Smooth muscle cell (in vitro differentiated cells): ENCODE measurements at regions not wholly inside any gene's neighbourhood (a gene's known extent, or its start where the extent isn't known, plus 50 kb on each side); places are given as distances from the start of the nearest gene placed in this dataset.

Experiments used
- DNase-seq: peaks from one replicate; lab custom pipeline; 2025; ENCODE audit not compliant: unreplicated experiment; lab: John Stamatoyannopoulos, UW
- H2AFZ ChIP-seq: fragments of 200-600 bp; sonication (generic); 2 replicates; pipeline ENCODE4 v1.6.0; 2016; ENCODE audit warnings: antibody characterized with exemption, low read depth, mild to moderate bottlenecking
- H3F3A ChIP-seq: fragments of 200-600 bp; sonication (generic); 2 replicates; pipeline ENCODE4 v1.6.0; 2017; ENCODE audit warnings: antibody characterized with exemption, low read depth
- H3K27ac ChIP-seq: fragments of 200-600 bp; sonication (generic); 2 replicates; pipeline ENCODE4 v1.5.1; 2016; ENCODE audit warnings: low read depth, mild to moderate bottlenecking
- H3K27me3 ChIP-seq: fragments of 200-600 bp; sonication (generic); 2 replicates; pipeline ENCODE4 v1.6.1; 2016; ENCODE audit warnings: low read depth, mild to moderate bottlenecking
- H3K36me3 ChIP-seq: fragments of 200-600 bp; sonication (generic); 2 replicates; pipeline ENCODE4 v1.5.1; 2016; ENCODE audit warnings: low read depth
- H3K4me1 ChIP-seq: fragments of 200-600 bp; sonication (generic); 2 replicates; pipeline ENCODE4 v1.5.1; 2016; ENCODE audit warnings: low read depth
- H3K4me2 ChIP-seq: fragments of 200-600 bp; sonication (generic); 2 replicates; pipeline ENCODE4 v1.6.0; 2016; ENCODE audit warnings: mild to moderate bottlenecking
- H3K4me3 ChIP-seq: fragments of 200-600 bp; sonication (generic); 2 replicates; pipeline ENCODE4 v1.5.1; 2016; ENCODE audit warnings: mild to moderate bottlenecking
- H3K79me2 ChIP-seq: fragments of 200-600 bp; sonication (generic); 2 replicates; pipeline ENCODE4 v1.6.0; 2016; ENCODE audit warnings: low read depth, mild to moderate bottlenecking
- H3K9ac ChIP-seq: fragments of 200-600 bp; sonication (generic); 2 replicates; pipeline ENCODE4 v1.6.0; 2016; ENCODE audit warnings: low read depth
- H3K9me3 ChIP-seq: fragments of 200-600 bp; sonication (generic); replicated peaks from 2 replicates; pipeline ENCODE4 v1.5.1; 2016; ENCODE audit warnings: low read depth
- H4K20me1 ChIP-seq: fragments of 200-600 bp; sonication (generic); 2 replicates; pipeline ENCODE4 v1.6.0; 2016; ENCODE audit warnings: low read depth
- CTCF ChIP-seq: fragments of 200-600 bp; sonication (generic); IDR thresholded peaks from 2 replicates; pipeline ENCODE4 v1.5.1; 2017; ENCODE audit warnings: borderline replicate concordance, mild to moderate bottlenecking, antibody characterized with exemption; ENCODE audit not compliant: insufficient read depth, poor library complexity, severe bottlenecking
- WGBS: methylation state at CpG from one replicate; pipeline ENCODE4 v1.1.7; 2016; ENCODE audit warnings: low lambda C conversion rate; 5-methylcytosine and 5-hydroxymethylcytosine counted together

- H3K27ac ChIP-seq, result no peak overlapping the region
- no peaks in the 10 kb centered on the region for H3K79me2 ChIP-seq
- 90% methylated on average over 1 of the region's 1 CpG for WGBS
- no peaks in the 10 kb centered on the region for H3K9me3 ChIP-seq
- H3K4me1 ChIP-seq, result peaks cover 3% of the 10 kb centered on the region
- no peaks in the 10 kb centered on the region for H3K36me3 ChIP-seq
- H3K4me2 ChIP-seq, result no peak overlapping the region
- TF ChIP-seq CTCF, result no peak
- no peak overlapping the region for H3K9ac ChIP-seq
- H3F3A ChIP-seq, result no peaks in the 10 kb centered on the region
- no peak overlapping the region for H3K4me3 ChIP-seq
- H4K20me1 ChIP-seq, result no peaks in the 10 kb centered on the region
- H2AFZ ChIP-seq, result no peak overlapping the region
- no peak for DNase-seq
- no peaks in the 10 kb centered on the region for H3K27me3 ChIP-seq
Observed at GRCh38 chr17:71625330-71625729, 495.5 kb upstream of the SOX9 start.

- Histone ChIP-seq H3K4me2 (peak overlapping the region; percentile 15), H3K27me3 (no peaks in the 10 kb centered on the region), H2AFZ (no peak overlapping the region), H3K27ac (no peak overlapping the region), H3K79me2 (no peaks in the 10 kb centered on the region), H3K4me1 (peaks cover 9% of the 10 kb centered on the region), H3K9me3 (no peaks in the 10 kb centered on the region), H3K4me3 (no peak overlapping the region), H3K36me3 (no peaks in the 10 kb centered on the region), H4K20me1 (no peaks in the 10 kb centered on the region), H3K9ac (no peak overlapping the region), H3F3A (peaks cover 12% of the 10 kb centered on the region)
- TF ChIP-seq CTCF, result no peak
- DNase-seq, result no peak
- 24% methylated on average over 1 of the region's 1 CpG for WGBS
Observed at GRCh38 chr17:71628306-71628705, 492.5 kb upstream of the SOX9 start.

- H3K4me1 ChIP-seq, result peaks cover 9% of the 10 kb centered on the region
- no peaks in the 10 kb centered on the region for H3K36me3 ChIP-seq
- no peak for TF ChIP-seq CTCF
- no peak overlapping the region for H2AFZ ChIP-seq
- no peaks in the 10 kb centered on the region for H4K20me1 ChIP-seq
- H3K79me2 ChIP-seq, result no peaks in the 10 kb centered on the region
- H3K27ac ChIP-seq, result peak overlapping the region; percentile 69
- H3K9ac ChIP-seq, result no peak overlapping the region
- peaks cover 12% of the 10 kb centered on the region for H3F3A ChIP-seq
- H3K27me3 ChIP-seq, result no peaks in the 10 kb centered on the region
- H3K4me3 ChIP-seq, result no peak overlapping the region
- H3K9me3 ChIP-seq, result no peaks in the 10 kb centered on the region
- no peak for DNase-seq
- peak overlapping the region; percentile 56 for H3K4me2 ChIP-seq
- WGBS, result 0% methylated on average over 1 of the region's 1 CpG
Observed at GRCh38 chr17:71631483-71631882, 489.3 kb upstream of the SOX9 start.

GRCh38 chr17:71632328-71632727, 488.5 kb upstream of the SOX9 start:
- 17% methylated on average over 2 of the region's 2 CpGs for WGBS

More at GRCh38 chr17:71632328-71632727, 488.5 kb upstream of the SOX9 start:
- H3K9me3 ChIP-seq, result no peaks in the 10 kb centered on the region
- no peaks in the 10 kb centered on the region for H4K20me1 ChIP-seq
- H3K27me3 ChIP-seq, result no peaks in the 10 kb centered on the region
- H3K79me2 ChIP-seq, result no peaks in the 10 kb centered on the region
- no peak overlapping the region for H3K4me3 ChIP-seq
- H2AFZ ChIP-seq, result no peak overlapping the region
- peak overlapping the region; percentile 70 for H3K4me2 ChIP-seq
- peak overlapping the region; percentile 69 for H3K27ac ChIP-seq
- DNase-seq, result no peak
- H3K36me3 ChIP-seq, result no peaks in the 10 kb centered on the region
- TF ChIP-seq CTCF, result no peak
- peaks cover 12% of the 10 kb centered on the region for H3F3A ChIP-seq
- H3K4me1 ChIP-seq, result peaks cover 9% of the 10 kb centered on the region
- no peak overlapping the region for H3K9ac ChIP-seq
